Tibial nerve (tissue), 4 donors: ENCODE measurements at regions not wholly inside any gene's neighbourhood (a gene's known extent, or its start where the extent isn't known, plus 50 kb on each side); places are given as distances from the start of the nearest gene placed in this dataset.

Experiments
- EP300 ChIP-seq, 2 donors: sonication (generic); formaldehyde crosslinking; IDR thresholded peaks; one replicate each; pipeline ENCODE4 v1.6.1; 2017; ENCODE audit warnings: antibody characterized with exemption in 2 of 2, mild to moderate bottlenecking in 1 of 2
- POLR2A ChIP-seq, 2 donors: fragments of 450-650 bp; IDR thresholded peaks; one replicate each; pipeline ENCODE4 v1.6.1; 2017; ENCODE audit warnings: antibody characterized with exemption in 2 of 2, mild to moderate bottlenecking in 2 of 2, moderate library complexity in 2 of 2
- TF ChIP-seq, protein P1 (sequence below), 5 experiments: fragments of 200-600 bp in 3 of 5; fragments of 450-650 bp in 2 of 5; sonication (generic) in 3 of 5; IDR thresholded peaks; one replicate each; pipeline ENCODE4 v1.5.1; 2016 to 2019; ENCODE audit warnings: antibody characterized with exemption in 5 of 5, mild to moderate bottlenecking in 3 of 5, moderate library complexity in 2 of 5

DNA sequence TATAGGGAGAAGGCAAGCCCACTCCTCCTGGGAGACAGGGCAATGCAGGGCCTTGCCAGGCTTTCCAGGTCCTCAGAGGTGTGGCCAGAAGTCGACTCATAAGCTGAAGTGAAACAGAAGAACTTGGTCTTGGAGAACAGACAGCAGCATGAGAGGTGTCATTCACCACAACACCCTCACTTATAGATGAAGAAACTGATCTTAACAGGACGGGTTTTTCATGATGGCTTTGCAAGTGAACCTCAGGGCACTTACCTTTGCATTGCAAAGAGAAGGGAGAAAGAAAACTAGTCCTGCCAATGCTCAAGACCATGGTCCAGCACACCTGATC lies 198.8 kb downstream of the CYRIA start:
- TF ChIP-seq, protein P1, sequence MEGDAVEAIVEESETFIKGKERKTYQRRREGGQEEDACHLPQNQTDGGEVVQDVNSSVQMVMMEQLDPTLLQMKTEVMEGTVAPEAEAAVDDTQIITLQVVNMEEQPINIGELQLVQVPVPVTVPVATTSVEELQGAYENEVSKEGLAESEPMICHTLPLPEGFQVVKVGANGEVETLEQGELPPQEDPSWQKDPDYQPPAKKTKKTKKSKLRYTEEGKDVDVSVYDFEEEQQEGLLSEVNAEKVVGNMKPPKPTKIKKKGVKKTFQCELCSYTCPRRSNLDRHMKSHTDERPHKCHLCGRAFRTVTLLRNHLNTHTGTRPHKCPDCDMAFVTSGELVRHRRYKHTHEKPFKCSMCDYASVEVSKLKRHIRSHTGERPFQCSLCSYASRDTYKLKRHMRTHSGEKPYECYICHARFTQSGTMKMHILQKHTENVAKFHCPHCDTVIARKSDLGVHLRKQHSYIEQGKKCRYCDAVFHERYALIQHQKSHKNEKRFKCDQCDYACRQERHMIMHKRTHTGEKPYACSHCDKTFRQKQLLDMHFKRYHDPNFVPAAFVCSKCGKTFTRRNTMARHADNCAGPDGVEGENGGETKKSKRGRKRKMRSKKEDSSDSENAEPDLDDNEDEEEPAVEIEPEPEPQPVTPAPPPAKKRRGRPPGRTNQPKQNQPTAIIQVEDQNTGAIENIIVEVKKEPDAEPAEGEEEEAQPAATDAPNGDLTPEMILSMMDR (IDR thresholded peaks at IDR 0.05) = no peak
- TF ChIP-seq POLR2A (IDR thresholded peaks at IDR 0.05) (no peak), EP300 (IDR thresholded peaks at IDR 0.05) (no peak)
